ENCODE measurements at regions not wholly inside any gene's neighbourhood (a gene's known extent, or its start where the extent isn't known, plus 50 kb on each side); places are given as distances from the start of the nearest gene placed in this dataset.

GRCh38 chr1:218025454-218025853 lies 259.6 kb upstream of the RRP15 start:
- no peak for ATAC-seq

GRCh38 chr1:218027152-218027551 lies 257.9 kb upstream of the RRP15 start:
- ATAC-seq, result no peak

- no peak for ATAC-seq
These were observed 254.2 kb upstream of the RRP15 start for GRCh38 chr1:218030846-218031245.

- no peak for ATAC-seq
These were observed 253.2 kb upstream of the RRP15 start for GRCh38 chr1:218031901-218032300.

- ATAC-seq, result no peak
These were observed 250.6 kb upstream of the RRP15 start for GRCh38 chr1:218034468-218034867.

GRCh38 chr1:218048828-218049420 lies 236.2 kb upstream of the RRP15 start:
- ATAC-seq, result no peak

GRCh38 chr1:218049641-218050040 lies 235.5 kb upstream of the RRP15 start:
- no peak for ATAC-seq

GRCh38 chr1:218058730-218059129 lies 226.4 kb upstream of the RRP15 start:
- no peak for ATAC-seq

GRCh38 chr1:218064426-218064825 lies 220.7 kb upstream of the RRP15 start:
- no peak for ATAC-seq

- ATAC-seq, result no peak
These were observed 218.8 kb upstream of the RRP15 start for GRCh38 chr1:218066332-218066731.

GRCh38 chr1:218068241-218068640 lies 216.9 kb upstream of the RRP15 start:
- ATAC-seq, result no peak

GRCh38 chr1:218069180-218069579 lies 215.9 kb upstream of the RRP15 start:
- ATAC-seq, result no peak

- no peak for ATAC-seq
These were observed 212.0 kb upstream of the RRP15 start for GRCh38 chr1:218073062-218073461.

- ATAC-seq, result no peak
These were observed 206.2 kb upstream of the RRP15 start for GRCh38 chr1:218078916-218079315.

GRCh38 chr1:218079347-218079746 lies 205.7 kb upstream of the RRP15 start:
- no peak for ATAC-seq

GRCh38 chr1:218079820-218080219 lies 205.3 kb upstream of the RRP15 start:
- no peak for ATAC-seq

- no peak for ATAC-seq
These were observed 204.2 kb upstream of the RRP15 start for GRCh38 chr1:218080863-218081262.

- no peak for ATAC-seq
These were observed 203.7 kb upstream of the RRP15 start for GRCh38 chr1:218081358-218081757.

- ATAC-seq, result no peak
These were observed 194.6 kb upstream of the RRP15 start for GRCh38 chr1:218090459-218090858.

- ATAC-seq, result no peak
These were observed 183.7 kb upstream of the RRP15 start for GRCh38 chr1:218101409-218101808.

GRCh38 chr1:218108034-218108433 lies 177.1 kb upstream of the RRP15 start:
- no peak for ATAC-seq

GRCh38 chr1:218112862-218113261 lies 172.2 kb upstream of the RRP15 start:
- ATAC-seq, result no peak

GRCh38 chr1:218123968-218124367 lies 161.1 kb upstream of the RRP15 start:
- ATAC-seq, result no peak

GRCh38 chr1:218135371-218135770 lies 149.7 kb upstream of the RRP15 start:
- ATAC-seq, result no peak

- no peak for ATAC-seq
These were observed 145.3 kb upstream of the RRP15 start for GRCh38 chr1:218139761-218140160.
